Thyroid gland (tissue), 4 donors: ENCODE measurements at regions not wholly inside any gene's neighbourhood (a gene's known extent, or its start where the extent isn't known, plus 50 kb on each side); places are given as distances from the start of the nearest gene placed in this dataset.
"Not testable (repeated sequence)": the region's sequence is repeated elsewhere in the genome, so short reads cannot be mapped to it uniquely, and the experiment has no call there.

ENCODE experiments used
- POLR2A ChIP-seq, 2 donors: fragments of 450-650 bp; IDR thresholded peaks; one replicate each; pipeline ENCODE4 v1.6.1; 2017; ENCODE audit warnings: antibody characterized with exemption in 2 of 2, mild to moderate bottlenecking in 2 of 2, moderate library complexity in 1 of 2
- TF ChIP-seq, protein P1 (sequence below), 6 experiments: fragments of 200-600 bp in 3 of 6; fragments of 450-650 bp in 3 of 6; sonication (generic) in 3 of 6; IDR thresholded peaks; one replicate each; pipeline ENCODE4 v1.5.1; 2016 to 2019; ENCODE audit warnings: antibody characterized with exemption in 6 of 6, mild to moderate bottlenecking in 2 of 6, inconsistent platforms in 1 of 6, moderate library complexity in 1 of 6

DNA sequence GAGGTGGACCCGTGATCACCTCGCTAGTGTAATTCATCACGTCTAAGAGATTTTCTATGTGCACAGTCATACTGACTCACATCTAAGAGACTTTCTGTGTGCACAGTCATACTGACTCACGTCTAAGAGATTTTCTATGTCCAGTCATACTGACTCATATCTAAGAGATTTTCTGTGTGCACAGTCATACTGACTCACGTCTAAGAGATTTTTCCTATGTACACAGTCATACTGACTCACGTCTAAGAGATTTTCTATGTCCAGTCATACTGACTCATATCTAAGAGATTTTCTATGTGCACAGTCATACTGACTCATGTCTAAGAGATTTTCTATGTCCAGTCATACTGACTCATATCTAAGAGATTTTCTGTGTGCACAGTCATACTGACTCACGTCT lies 443.8 kb downstream of the BRD1 start:
- TF ChIP-seq, protein P1, sequence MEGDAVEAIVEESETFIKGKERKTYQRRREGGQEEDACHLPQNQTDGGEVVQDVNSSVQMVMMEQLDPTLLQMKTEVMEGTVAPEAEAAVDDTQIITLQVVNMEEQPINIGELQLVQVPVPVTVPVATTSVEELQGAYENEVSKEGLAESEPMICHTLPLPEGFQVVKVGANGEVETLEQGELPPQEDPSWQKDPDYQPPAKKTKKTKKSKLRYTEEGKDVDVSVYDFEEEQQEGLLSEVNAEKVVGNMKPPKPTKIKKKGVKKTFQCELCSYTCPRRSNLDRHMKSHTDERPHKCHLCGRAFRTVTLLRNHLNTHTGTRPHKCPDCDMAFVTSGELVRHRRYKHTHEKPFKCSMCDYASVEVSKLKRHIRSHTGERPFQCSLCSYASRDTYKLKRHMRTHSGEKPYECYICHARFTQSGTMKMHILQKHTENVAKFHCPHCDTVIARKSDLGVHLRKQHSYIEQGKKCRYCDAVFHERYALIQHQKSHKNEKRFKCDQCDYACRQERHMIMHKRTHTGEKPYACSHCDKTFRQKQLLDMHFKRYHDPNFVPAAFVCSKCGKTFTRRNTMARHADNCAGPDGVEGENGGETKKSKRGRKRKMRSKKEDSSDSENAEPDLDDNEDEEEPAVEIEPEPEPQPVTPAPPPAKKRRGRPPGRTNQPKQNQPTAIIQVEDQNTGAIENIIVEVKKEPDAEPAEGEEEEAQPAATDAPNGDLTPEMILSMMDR (IDR thresholded peaks at IDR 0.05) = not testable (repeated sequence)
- not testable (repeated sequence) for TF ChIP-seq POLR2A (IDR thresholded peaks at IDR 0.05)
